Stomach (tissue), 4 donors: ENCODE measurements at regions not wholly inside any gene's neighbourhood (a gene's known extent, or its start where the extent isn't known, plus 50 kb on each side); places are given as distances from the start of the nearest gene placed in this dataset.

Experiments
- CTCF ChIP-seq, 7 experiments: fragments of 450-650 bp in 4 of 7; fragments of 200-600 bp in 3 of 7; sonication (generic) in 3 of 7; IDR thresholded peaks; one replicate each; pipeline ENCODE4 v1.5.1; 2016 to 2019; ENCODE audit warnings: antibody characterized with exemption in 7 of 7, control low read depth in 2 of 7, mild to moderate bottlenecking in 1 of 7
- POLR2AphosphoS5 ChIP-seq, 3 donors: sonication (generic); formaldehyde crosslinking; IDR thresholded peaks; one replicate each; pipeline ENCODE4 v1.6.1; 2016; ENCODE audit warnings: antibody characterized with exemption in 3 of 3

- TF ChIP-seq CTCF (IDR thresholded peaks at IDR 0.05) (no peak), POLR2AphosphoS5 (IDR thresholded peaks at IDR 0.05) (no peak)
These were observed 146.5 kb downstream of the FOXG1 start for GRCh38 chr14:28913056-28913455.
